SIG-M5 (cell line): ENCODE measurements at regions not wholly inside any gene's neighbourhood (a gene's known extent, or its start where the extent isn't known, plus 50 kb on each side); places are given as distances from the start of the nearest gene placed in this dataset.

ENCODE experiments used
- DNase-seq: peaks from one replicate; lab custom pipeline; 2025; lab: John Stamatoyannopoulos, UW

DNA sequence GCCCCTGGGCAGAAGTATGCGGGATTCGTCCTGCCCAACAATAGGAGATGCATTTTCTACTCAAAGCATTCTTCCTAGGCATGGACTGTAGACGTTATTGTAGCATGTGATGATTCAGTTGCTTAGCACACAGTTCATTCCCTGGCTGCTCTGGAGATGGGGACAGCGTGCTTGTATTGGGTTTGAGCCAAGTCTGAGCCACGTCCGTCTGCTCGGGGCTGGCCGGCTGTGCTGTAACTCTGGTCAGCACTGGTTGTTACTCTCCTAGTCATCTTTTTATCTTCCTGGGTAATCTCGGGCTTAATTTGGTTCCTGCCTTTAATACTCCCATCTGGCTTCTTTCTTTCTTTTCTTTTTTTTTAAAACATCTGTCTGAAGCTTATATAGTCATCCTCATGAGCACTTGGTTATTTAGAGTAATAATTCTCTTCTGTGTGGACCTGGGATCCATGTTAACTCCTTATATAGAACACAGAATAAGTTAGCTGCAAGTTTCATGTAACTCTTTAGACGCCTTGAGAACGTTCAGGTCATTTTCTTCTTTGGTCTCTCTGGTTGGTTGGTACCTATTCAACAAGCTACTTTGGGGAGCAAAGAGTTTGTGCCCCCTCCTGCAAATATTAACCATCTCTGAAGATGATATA is 118.8 kb upstream of the RPS23 start:
- no peak for DNase-seq

DNA sequence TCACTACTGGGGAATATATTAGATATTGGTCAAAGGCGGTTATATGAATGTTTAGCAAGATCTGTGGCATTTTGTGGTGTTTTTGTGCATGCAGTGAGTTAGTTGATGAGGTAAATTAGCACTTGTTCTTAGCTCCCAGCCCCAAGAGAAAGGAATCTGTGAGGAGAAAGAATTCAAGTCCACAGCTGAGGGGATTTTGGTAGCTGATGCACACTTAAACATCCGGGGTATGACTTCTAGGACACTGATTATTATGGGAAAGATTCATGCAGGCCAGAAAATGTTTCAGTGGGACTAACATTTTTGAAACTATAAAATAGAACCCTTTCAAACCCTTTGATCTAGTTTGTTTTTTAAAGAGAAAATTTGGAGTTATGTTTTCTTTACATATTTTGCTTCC is 118.2 kb upstream of the RPS23 start:
- no peak for DNase-seq

DNA sequence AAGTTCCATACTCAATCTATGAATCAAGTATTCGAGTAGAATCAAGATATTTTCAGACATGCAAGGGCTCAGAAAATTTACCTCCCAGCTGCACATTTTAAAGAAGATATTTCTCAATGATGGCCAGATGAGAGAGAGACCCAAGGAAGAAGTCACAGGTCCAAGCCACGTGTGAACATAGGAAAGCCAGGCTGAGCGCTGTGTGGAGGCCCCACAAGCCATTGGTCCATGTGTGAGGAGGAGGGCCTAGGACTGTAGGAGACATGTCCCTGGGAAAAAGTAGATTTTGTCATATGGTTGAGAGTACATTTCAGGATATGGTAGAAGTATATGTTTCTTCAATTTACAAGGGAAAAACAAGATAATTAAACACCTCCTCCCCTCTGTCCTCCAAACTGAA is 115.8 kb upstream of the RPS23 start:
- no peak for DNase-seq

DNA sequence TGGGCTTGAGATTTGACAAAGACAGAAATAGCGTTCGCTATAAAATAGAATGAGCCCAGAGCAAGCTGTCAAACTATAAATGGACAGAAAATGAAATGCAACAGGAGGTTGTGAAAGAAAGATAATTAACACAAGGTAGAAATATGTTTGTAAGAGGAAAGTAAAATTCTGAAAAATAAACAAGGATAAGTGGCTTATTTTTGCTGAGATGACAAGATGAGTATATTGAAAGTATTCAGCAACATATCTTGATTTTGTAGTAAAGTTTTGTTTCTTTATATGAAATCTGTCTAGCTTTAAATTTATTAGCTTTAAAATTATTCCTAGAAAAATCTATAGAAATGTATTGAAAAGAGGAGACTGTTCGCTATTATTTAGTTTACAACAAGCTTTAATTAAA is 111.9 kb upstream of the RPS23 start:
- no peak for DNase-seq

GRCh38 chr5:82389347-82389746 is 111.2 kb upstream of the RPS23 start:
- no peak for DNase-seq

DNA sequence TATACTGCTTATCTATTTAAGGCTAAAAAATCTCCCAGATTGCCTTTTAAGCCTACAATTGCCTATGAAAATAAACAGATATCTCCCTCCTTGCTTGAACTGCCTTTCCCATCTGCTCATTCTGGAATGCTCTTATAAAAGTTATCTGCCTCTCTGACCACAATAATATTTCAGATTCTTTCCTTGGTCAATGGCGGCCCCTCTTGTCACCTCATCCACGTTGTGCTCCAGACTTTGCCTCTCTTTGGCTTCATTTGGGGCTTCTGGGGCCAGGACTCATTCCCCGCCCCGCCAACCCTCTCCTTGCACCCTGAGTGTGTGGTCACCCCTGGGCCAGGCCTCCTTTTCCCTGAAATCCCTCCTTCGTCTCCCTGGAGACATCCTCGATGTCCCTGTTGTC is 110.0 kb upstream of the RPS23 start:
- DNase-seq: no peak

DNA sequence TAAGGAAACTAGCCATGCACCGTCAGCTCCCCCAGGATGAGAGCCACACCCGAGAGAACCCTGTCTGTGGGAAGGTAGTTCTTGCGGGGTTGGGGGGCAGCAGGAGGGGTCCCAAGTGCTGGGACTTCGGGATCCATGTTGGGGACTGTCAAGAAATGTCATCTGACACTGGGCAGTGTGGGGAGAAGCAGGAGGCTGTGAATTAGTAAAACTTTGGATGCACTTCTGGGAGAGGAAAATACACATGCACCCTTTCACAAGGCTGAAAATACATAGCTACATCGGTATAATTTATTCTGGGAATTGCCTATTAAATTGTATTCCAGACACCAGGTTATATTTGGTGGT is 109.6 kb upstream of the RPS23 start:
- DNase-seq: no peak

DNA sequence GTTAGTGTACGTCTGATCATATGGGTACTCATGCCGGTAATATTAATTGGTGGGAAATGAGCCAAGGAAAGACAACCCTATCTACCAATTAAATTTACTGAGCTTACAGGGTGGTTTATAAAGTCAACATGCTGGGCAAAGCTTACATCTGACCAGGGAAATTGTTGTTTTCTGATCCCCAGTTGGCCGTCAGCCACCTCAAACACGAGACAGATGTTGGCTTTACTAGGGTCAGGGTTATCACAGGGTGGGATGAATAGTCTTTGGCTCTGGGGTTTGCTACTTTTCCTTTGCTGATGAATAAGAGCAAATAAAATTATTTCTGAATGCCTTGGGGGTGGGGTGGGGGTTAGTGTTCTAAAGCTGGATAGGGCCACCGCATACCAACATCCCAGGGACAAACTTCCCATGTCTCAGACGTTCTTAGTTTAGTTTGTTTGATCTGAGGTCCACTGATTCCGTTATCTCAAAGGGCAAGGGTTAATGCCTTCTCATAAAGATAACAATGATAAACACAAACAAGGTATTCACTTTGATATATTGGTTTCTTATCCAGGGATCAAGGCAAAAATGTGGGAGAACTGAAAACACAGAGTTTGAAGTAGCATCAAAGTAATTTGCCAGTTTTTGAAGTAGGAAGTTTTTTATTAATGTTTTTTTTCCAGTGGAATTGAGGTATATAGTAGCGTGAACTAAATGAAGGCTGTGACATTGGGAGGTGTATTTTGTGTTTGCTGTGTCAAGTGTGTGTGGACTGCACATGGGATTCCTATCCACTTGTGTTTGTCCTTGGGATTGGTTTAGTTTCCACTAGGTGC is 109.1 kb upstream of the RPS23 start:
- DNase-seq: no peak

DNA sequence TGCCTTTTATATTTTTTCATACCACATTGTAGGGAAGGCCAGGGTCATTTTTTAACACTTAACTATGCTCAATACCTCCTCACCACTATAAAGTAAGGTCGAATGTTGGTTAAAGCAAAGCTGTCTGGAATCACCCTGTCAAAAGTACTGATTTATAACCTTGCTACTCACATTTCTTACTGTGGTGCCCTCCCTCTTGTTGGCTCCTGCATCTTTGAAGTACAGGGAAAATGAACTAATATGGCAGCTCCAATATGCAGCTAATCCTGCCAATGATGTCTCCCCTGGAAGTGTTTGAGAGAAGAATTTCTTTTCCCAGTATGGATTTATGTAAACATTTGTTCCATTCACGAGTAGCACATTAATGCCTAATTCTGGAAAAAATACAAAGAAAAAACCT is 108.4 kb upstream of the RPS23 start:
- no peak for DNase-seq

DNA sequence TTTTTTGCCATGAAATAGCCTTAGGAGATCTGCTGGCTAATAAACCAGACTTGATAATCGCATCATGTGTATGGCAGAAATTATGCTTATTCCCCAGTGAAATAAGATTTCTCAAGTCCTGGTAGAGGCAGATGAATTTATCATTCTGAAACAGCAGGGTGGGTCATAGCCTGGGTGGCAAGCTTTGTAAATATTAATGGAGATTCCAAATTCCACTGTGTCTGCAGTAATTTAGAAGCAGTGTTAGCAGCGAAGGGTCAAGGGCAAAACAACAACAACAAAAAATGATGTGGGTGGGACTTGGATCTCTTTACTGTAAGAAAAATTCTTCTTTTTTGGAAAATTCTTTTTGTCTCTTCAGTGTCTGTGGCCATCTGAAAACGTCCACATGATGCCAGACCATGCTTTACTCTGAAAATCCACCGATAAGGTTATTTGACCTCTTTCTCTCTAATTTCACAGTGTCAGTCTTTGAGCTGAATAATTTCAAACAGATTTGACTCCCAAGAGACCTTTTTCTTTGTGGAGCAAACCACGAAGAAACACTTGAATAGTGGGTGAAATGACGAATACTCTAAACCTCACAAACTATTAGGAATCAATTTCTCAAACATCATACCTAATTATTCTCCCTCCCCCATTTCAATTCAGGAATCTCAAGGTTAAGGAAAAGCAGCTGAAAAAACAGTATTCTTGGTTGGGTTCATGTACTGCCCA is 106.0 kb upstream of the RPS23 start:
- DNase-seq: no peak

- DNase-seq: no peak
Measured at GRCh38 chr5:82381591-82381990, 103.4 kb upstream of the RPS23 start.

DNA sequence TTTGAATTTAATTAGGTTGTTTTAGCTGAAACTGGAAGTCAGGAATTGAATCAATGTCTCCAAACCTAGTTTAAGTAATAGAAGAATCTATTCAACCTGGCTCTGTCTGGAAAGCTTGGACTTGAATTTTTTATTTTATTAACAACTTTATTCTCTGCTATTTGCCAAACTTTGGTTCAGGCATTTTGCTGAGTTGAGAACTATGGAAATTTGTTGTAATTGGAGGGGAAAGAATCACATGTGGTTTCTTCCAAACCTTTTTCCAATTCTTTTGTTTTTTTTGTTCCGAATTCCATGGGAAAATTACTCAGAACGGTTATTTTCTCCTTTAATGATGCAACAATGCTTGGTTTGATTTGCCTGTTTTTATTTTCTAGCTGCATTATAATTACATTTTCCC is 98.2 kb upstream of the RPS23 start:
- DNase-seq: no peak

DNA sequence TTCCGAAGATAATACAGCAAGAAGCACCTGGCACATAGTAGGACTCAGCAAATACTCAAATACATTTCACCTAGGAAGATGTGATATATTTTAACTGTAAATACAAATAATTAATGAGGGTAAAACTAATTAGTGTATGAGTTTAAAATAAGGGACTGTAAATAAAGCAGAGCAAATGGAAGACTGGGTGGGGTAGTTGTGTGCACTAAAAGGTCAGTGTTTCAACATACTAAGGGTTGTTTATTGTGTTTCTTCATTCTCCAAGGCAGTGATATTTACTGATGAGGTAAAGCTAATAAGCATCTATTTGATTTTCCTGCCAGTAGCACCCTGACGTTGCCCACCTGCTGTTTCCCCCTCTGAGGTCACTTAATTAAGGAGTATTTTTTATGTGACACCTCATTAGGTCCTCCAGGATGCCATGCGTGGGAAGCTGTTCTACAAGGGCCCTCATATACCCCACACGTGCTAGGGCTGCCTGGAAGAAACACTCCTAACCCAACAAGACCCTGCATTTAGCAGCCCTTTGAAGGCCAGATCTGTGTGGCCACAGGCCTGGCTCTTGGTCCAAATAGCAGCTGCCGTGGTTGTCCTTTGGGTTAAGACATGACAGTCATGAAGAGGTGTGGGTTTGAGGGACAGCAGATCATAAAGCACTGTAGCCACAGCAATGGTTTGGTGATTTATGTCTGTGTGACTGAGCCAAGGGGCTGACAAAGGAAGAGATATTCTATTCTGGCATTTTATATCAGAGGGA is 97.5 kb upstream of the RPS23 start:
- DNase-seq: no peak

GRCh38 chr5:82374637-82375036 is 96.5 kb upstream of the RPS23 start:
- DNase-seq: no peak

- no peak for DNase-seq
Measured at GRCh38 chr5:82367930-82368329, 89.8 kb upstream of the RPS23 start.

DNA sequence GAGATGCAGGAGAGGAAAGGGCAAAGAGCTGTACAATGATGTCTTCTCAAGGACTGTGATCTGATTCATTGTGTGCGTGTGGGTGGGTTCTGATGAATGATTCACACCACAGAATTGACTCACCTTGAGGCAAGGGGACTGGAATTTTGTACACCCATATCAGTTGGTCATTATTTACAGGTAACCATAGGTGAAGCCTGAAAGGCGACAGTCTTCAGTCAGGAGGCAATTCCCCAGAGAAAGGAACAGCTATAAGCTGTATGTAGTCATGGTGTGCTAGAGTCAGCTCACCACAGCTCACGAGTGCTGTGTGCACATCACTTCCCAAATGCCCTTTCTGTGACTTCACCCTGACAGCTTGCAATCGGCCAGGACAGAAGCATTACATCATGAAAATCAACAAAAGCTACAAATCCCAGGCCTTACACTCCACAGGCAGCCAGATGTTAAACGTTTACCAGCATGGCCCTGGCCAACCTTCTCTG is 87.6 kb upstream of the RPS23 start:
- no peak for DNase-seq

DNA sequence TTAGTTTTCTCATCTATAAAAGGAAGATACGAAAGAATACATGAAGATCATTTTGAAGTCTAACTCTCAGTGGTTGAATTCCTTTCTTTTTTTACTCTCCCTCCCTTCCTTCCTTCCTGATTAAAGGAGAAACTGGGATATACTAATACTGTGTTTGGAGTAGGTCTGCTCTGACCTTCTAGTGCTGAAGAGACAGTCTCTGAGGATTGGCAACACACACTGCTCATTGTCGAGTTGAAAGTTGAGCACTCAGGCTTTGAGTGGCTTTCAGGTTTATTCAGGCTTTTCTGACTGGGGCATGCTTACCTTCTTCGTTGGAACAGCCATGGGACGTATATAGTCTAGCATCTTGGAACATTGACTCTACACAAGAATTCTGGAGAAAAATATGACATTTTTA is 86.9 kb upstream of the RPS23 start:
- no peak for DNase-seq

DNA sequence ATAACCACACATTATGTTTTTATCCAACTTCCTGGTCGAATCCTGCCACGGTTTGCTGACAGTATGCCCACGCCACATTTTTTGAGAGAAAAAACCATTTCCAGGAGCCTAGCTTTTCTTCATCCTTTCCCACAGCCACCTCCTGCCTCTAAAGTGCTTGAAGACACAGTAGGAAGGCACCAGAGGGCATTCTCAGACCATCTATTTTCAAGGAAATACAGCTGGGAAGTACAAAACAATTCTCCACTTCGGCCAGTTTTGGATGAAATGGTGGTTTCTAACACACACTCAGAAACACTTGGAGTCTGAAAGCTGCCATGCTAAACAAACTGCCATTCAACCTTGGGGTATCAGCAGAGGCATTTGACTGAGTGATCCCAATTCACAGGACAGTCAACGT is 86.3 kb upstream of the RPS23 start:
- DNase-seq: no peak

GRCh38 chr5:82363524-82363923 is 85.4 kb upstream of the RPS23 start:
- DNase-seq: no peak

DNA sequence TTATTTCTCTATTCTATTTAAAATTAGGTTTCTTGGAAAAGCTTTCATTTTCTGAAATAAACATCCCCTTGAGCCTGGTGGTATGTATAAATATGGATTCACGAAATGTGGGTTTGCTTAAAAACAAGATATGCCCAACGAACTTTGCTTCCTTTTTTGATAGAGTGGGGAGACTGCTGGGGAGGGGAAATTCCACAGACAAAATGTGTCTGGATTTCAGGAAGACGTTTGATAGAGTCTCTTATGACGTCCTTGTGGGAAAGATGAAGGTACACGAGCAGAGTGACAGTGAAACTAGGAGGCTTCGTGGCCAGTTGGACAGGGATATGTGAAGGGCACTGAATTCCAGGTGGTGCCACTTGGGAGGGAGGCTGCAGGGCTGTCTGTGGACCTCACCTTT is 84.5 kb upstream of the RPS23 start:
- DNase-seq: no peak

DNA sequence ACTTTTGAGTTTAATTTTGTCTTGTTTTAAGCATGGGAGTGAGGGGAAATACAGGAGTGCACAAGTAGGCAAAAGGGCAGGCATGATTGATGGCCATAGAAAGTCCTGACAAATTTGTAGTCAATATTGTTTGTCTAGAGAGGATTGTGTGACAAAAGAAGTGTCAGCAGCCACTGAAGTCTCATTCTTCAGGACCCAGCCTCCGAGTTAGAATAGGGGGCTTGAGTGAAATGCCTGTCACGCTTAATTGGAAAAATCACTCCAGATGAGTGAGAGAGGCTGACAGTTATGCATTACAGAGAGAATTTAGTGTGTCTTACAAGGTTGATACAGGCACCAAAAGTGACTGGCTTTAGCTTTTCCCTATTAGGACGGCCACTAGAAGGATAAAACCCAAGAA is 81.9 kb upstream of the RPS23 start:
- DNase-seq: no peak

DNA sequence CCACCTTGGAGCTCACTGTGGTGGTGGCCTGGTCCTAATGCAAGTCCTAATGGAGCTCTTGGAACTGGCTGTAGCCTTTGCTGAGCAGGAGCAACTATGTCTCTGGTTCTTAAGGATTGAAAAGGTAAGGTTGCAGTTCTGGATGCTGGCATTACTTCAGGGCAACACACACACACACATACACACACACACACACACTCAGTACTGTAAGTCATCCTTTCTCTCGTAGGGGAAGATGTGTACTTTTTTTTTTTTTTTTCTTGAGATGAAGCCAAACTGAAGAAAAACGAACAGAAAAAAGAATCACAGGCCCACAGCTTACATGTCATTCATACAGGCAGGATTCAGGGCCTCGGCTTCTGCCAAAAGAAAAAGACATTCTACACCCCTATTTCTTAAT is 81.1 kb upstream of the RPS23 start:
- no peak for DNase-seq

GRCh38 chr5:82358457-82358856 is 80.3 kb upstream of the RPS23 start:
- DNase-seq: no peak
